Esophagus squamous epithelium (tissue), 5 donors: ENCODE measurements at regions not wholly inside any gene's neighbourhood (a gene's known extent, or its start where the extent isn't known, plus 50 kb on each side); places are given as distances from the start of the nearest gene placed in this dataset.

Source experiments
- DNase-seq: peaks from one replicate; lab custom pipeline; 2025; lab: John Stamatoyannopoulos, UW
- H3K27ac ChIP-seq, 4 donors: fragments of 200-600 bp; sonication (generic); one replicate each; pipeline ENCODE4 v1.5.1; 2016 to 2019; ENCODE audit warnings: mild to moderate bottlenecking in 1 of 4
- H3K27me3 ChIP-seq, 4 donors: fragments of 200-600 bp; sonication (generic); 1 replicate in 3 of 4; 2 replicates in 1 of 4; pipeline versions ENCODE4 v1.5.1 to v1.6.0; 2017 to 2021; ENCODE audit warnings: antibody characterized with exemption in 1 of 4
- H3K36me3 ChIP-seq, 3 donors: fragments of 200-600 bp; sonication (generic); one replicate each; pipeline ENCODE4 v1.5.1; 2016 to 2019
- H3K4me1 ChIP-seq, 3 donors: fragments of 200-600 bp; sonication (generic); one replicate each; pipeline ENCODE4 v1.5.1; 2017 to 2019
- H3K4me3 ChIP-seq, 4 donors: fragments of 200-600 bp; sonication (generic); 1 replicate in 3 of 4; 2 replicates in 1 of 4; pipeline ENCODE4 v1.5.1; 2016 to 2019; ENCODE audit warnings: mild to moderate bottlenecking in 2 of 4, moderate library complexity in 1 of 4
- H3K9me3 ChIP-seq, 3 donors: fragments of 200-600 bp; sonication (generic); one replicate each; pipeline ENCODE4 v1.5.1; 2016 to 2019
- CTCF ChIP-seq, 6 experiments: fragments of 450-650 bp in 4 of 6; fragments of 200-600 bp in 2 of 6; sonication (generic) in 2 of 6; IDR thresholded peaks; one replicate each; pipeline ENCODE4 v1.5.1; 2016 to 2019; ENCODE audit warnings: antibody characterized with exemption in 6 of 6, mild to moderate bottlenecking in 4 of 6, moderate library complexity in 4 of 6
- POLR2A ChIP-seq, 4 donors: fragments of 450-650 bp; IDR thresholded peaks; one replicate each; pipeline ENCODE4 v1.6.1; 2017; ENCODE audit warnings: antibody characterized with exemption in 4 of 4, mild to moderate bottlenecking in 4 of 4, moderate library complexity in 3 of 4
- WGBS, 2 donors: methylation state at CpG; one replicate each; pipeline ENCODE4 v1.1.5; 2018; 5-methylcytosine and 5-hydroxymethylcytosine counted together
- intact Hi-C: fragments of 100-400 bp; cut with DNase I; formaldehyde crosslinking; loops from one replicate; pipeline ENCODE4 v1.15.0; 2022
- donor health status: DM: yes; HTN: yes; CAD: no.

DNA sequence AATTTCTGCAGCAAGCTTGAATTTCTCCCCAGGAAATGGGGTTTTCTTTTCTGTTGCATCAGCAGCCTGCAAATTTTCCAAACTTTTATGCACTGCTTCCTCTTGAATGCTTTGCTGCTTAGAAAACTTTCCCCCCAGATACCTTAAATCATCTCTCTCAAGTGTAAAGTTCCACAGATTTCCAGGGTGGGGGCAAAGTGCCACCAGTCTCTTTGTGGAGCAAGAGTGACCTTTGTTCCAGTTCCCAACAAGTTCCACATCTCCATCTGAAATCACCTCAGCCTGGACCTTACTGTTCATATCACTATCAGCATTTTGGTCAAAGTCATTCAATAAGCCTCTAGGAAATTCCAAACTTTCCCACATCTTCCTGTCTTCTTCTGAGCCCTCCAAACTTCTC is 241.6 kb upstream of the TMTC1 start:
- intact Hi-C loops = no loop called here

GRCh38 chr12:30023186-30023585 is 239.4 kb upstream of the TMTC1 start:
- DNase-seq = no peak
- intact Hi-C loops = no loop called here
- no peaks in the 10 kb centered on the region for H3K27me3 ChIP-seq
- H3K36me3 ChIP-seq = no peaks in the 10 kb centered on the region
- H3K27ac ChIP-seq = no peak overlapping the region
- H3K9me3 ChIP-seq = no peaks in the 10 kb centered on the region
- no peak for TF ChIP-seq POLR2A (IDR thresholded peaks at IDR 0.05)
- no peak for TF ChIP-seq CTCF (IDR thresholded peaks at IDR 0.05)
- H3K4me3 ChIP-seq = no peak overlapping the region
- H3K4me1 ChIP-seq = peaks cover 0 to 25% (median 0%) of the 10 kb centered on the region in 3 donors
- 53 to 75% methylated on average over 2 of the region's 2 CpGs for WGBS, 2 donors

More for the DNA sequence above, 241.6 kb upstream of the TMTC1 start:
- TF ChIP-seq POLR2A (IDR thresholded peaks at IDR 0.05) (no peak), CTCF (IDR thresholded peaks at IDR 0.05) (no peak)
- no peaks in the 10 kb centered on the region for H3K9me3 ChIP-seq
- no peak overlapping the region for H3K27ac ChIP-seq
- H3K4me3 ChIP-seq = no peak overlapping the region
- peaks cover 0 to 25% (median 0%) of the 10 kb centered on the region in 3 donors for H3K4me1 ChIP-seq
- no peak for DNase-seq
- no peaks in the 10 kb centered on the region for H3K27me3 ChIP-seq
- no peaks in the 10 kb centered on the region for H3K36me3 ChIP-seq

- H3K27me3 ChIP-seq = no peaks in the 10 kb centered on the region
- no peak for TF ChIP-seq CTCF (IDR thresholded peaks at IDR 0.05)
- TF ChIP-seq POLR2A (IDR thresholded peaks at IDR 0.05) = no peak
- intact Hi-C loops = no loop called here
- H3K9me3 ChIP-seq = no peaks in the 10 kb centered on the region
- H3K4me3 ChIP-seq = no peak overlapping the region
- no peak for DNase-seq
- H3K36me3 ChIP-seq = no peaks in the 10 kb centered on the region
- 27 to 30% methylated on average over 2 of the region's 2 CpGs for WGBS, 2 donors
- no peak overlapping the region for H3K27ac ChIP-seq
- peaks cover 0 to 21% (median 0%) of the 10 kb centered on the region in 3 donors for H3K4me1 ChIP-seq
These were observed 237.5 kb upstream of the TMTC1 start for GRCh38 chr12:30021051-30021833.

DNA sequence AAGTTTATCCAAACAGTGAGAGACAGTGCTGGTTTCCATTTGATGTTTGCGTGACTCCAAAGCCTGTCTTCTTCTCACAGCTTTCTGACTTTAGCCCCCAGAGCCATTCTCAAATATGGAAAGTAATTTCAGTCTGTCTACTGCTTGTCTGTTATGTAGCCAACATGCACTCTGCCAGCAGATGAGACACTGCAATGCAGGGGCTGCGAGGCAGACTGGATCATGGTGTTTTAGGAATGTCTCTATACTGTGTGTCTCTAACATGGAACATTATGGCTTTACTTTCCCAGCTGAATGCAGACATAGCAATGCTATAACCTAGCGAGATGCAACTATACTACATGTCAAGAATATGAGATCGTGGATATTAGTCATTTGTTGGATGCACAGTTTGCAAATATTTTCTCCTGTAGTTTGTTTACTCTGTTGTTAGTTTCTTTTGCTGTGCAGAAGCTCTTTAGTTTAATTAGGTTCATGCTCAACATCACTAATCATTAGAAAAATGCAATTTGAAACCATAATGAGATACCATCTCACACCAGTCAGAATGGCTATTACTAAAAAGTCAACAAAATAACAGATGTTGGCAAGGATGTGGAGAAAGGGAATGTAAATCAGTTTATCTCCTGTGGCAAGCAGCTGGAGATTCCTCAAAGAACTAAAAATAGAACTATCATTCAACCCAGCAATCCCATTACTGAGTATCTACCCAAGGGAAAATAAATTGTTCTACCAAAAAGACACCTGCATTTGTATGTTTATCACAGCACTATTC is 235.8 kb upstream of the TMTC1 start:
- WGBS, 2 donors = 66 to 78% methylated on average over 4 of the region's 4 CpGs
- H3K4me3 ChIP-seq = no peak overlapping the region
- H3K27ac ChIP-seq = no peak overlapping the region
- no peaks in the 10 kb centered on the region for H3K9me3 ChIP-seq
- peaks cover 0 to 29% (median 0%) of the 10 kb centered on the region in 3 donors for H3K4me1 ChIP-seq
- no peaks in the 10 kb centered on the region for H3K36me3 ChIP-seq
- TF ChIP-seq POLR2A (IDR thresholded peaks at IDR 0.05) (no peak), CTCF (IDR thresholded peaks at IDR 0.05) (no peak)
- H3K27me3 ChIP-seq = no peaks in the 10 kb centered on the region
- intact Hi-C loops = no loop called here
- no peak for DNase-seq

GRCh38 chr12:30016540-30017055 is 232.9 kb upstream of the TMTC1 start:
- Histone ChIP-seq H3K27ac (no peak overlapping the region), H3K9me3 (no peaks in the 10 kb centered on the region), H3K27me3 (no peaks in the 10 kb centered on the region), H3K4me1 (peaks cover 0 to 19% (median 0%) of the 10 kb centered on the region in 3 donors), H3K36me3 (no peaks in the 10 kb centered on the region), H3K4me3 (no peak overlapping the region)
- DNase-seq = no peak
- intact Hi-C loops = no loop called here
- TF ChIP-seq CTCF (IDR thresholded peaks at IDR 0.05) (no peak), POLR2A (IDR thresholded peaks at IDR 0.05) (no peak)
- WGBS, 2 donors = 41 to 65% methylated on average over 9 to 10 of the region's 10 CpGs
